Activated CD8-positive, alpha-beta memory T cell treated with anti-CD3 and anti-CD28 coated beads, Interleukin-2, amount 50 U/mL, for 4 hours (primary cell): ENCODE measurements at regions not wholly inside any gene's neighbourhood (a gene's known extent, or its start where the extent isn't known, plus 50 kb on each side); places are given as distances from the start of the nearest gene placed in this dataset.

ENCODE experiments used
- DNase-seq: peaks from one replicate; pipeline ENCODE4 v3.0.0-alpha.2; 2020

DNA sequence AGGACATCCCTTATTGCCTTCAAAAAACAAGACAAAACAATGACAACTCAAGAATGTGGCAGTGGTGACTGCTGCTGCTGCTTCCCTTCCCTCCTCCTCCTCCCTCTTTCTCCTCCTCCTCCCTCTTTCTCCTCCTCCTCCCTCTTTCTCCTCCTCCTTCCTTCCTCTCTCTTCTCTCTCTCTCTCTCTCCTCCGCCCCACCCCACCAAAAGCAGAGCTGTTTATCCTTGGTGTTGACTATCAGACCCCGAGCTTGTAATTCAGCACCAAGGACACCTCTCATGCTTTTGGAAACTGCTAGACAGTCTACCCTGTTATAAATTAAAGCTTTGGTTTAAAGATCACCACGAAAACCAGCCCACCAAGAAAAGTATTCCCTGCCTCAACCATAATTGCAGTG lies 72.4 kb upstream of the IFNAR2 start:
- DNase-seq: no peak

- no peak for DNase-seq
Observed at GRCh38 chr21:33158654-33159053, 71.1 kb upstream of the IFNAR2 start.

DNA sequence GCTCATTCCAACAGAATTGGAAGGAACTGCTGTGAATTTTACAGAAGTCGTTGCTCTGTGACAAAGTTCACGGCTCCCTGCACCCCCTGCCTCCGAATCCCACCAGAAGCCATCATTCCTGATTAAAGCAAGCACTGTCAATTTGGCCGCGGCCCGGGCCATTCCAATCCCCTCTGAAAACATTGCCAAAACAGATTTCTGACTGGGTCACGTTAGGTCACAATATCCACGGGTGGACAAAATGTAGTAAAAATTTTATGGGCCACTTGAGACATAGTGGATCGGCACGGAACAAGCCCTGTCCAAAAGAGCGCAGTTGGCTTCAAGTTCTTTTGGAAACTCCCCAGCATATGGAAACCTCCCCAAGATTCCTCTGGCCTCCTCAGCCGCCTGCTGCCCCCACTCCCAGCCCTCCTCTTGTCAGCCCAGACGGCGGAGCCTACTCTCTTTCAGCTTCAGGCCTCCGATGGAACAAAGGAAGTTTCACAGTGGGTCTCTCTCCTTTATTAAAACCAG lies 67.2 kb upstream of the IFNAR2 start:
- no peak for DNase-seq

- DNase-seq: no peak
Observed at GRCh38 chr21:33168886-33169285, 60.9 kb upstream of the IFNAR2 start.

DNA sequence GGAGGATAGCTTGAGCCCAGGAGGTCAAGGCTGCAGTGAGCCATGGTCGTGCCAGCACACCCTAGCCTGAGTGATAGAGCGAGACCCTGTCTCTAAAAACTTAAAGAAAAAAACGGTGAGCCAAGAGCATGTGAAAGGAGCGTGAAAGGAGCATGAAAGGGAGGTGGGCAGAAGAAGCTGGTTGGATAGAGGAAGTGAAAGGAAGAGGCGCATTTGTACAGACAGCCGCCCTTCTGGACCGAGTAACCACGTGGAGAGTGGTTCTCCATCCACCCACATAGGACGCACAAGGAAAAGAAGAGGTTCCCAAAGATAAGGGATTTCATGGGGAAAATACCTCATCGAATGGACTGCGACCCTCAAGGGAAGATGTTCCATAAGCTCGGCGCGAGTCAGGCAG lies 60.4 kb upstream of the IFNAR2 start:
- no peak for DNase-seq

- no peak for DNase-seq
Observed at GRCh38 chr21:33171616-33172169, 58.0 kb upstream of the IFNAR2 start.

DNA sequence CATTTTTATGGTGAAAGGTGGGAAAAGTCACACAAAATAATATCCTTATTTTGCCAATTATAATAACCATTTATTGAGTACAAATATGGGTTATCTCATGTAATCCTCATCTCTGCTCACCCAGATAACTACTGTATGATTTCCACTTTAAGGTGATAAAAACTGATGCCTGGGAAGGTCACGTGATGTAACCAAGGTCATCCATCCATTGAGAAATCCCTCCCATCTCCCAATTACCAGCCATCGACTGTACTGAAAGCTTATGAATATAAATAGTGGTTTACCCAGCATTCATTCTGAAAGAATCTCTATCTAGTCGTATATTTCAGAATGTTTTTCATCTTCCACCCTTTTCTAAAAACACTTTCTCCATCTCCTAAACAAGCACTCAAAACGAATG lies 55.0 kb upstream of the IFNAR2 start:
- DNase-seq: no peak
